Suprapubic skin (tissue), 4 donors: ENCODE measurements at regions not wholly inside any gene's neighbourhood (a gene's known extent, or its start where the extent isn't known, plus 50 kb on each side); places are given as distances from the start of the nearest gene placed in this dataset.

Source experiments
- DNase-seq, 2 donors: peaks; one replicate each; pipeline ENCODE4 v3.0.0-alpha.2; 2019; ENCODE audit warnings: low spot score in 2 of 2
- H3K27ac ChIP-seq: fragments of 200-600 bp; sonication (generic); one replicate; pipeline ENCODE4 v1.5.1; 2019
- H3K27me3 ChIP-seq: fragments of 200-600 bp; sonication (generic); one replicate; pipeline ENCODE4 v1.5.1; 2019
- H3K36me3 ChIP-seq: fragments of 200-600 bp; sonication (generic); one replicate; pipeline ENCODE4 v1.5.1; 2019
- H3K4me1 ChIP-seq: fragments of 200-600 bp; sonication (generic); one replicate; pipeline ENCODE4 v1.5.1; 2019
- H3K4me3 ChIP-seq: fragments of 200-600 bp; sonication (generic); one replicate; pipeline ENCODE4 v1.5.1; 2019; ENCODE audit warnings: mild to moderate bottlenecking
- H3K9me3 ChIP-seq: fragments of 200-600 bp; sonication (generic); one replicate; pipeline ENCODE4 v1.5.1; 2019
- EP300 ChIP-seq: sonication (generic); formaldehyde crosslinking; IDR thresholded peaks from one replicate; pipeline ENCODE4 v1.6.1; 2017; ENCODE audit warnings: antibody characterized with exemption
- POLR2A ChIP-seq, 2 donors: fragments of 450-650 bp; IDR thresholded peaks; one replicate each; pipeline ENCODE4 v1.6.1; 2017; ENCODE audit warnings: antibody characterized with exemption in 2 of 2, mild to moderate bottlenecking in 2 of 2, moderate library complexity in 2 of 2
- POLR2AphosphoS5 ChIP-seq, 3 donors: sonication (generic); formaldehyde crosslinking; IDR thresholded peaks; one replicate each; pipeline ENCODE4 v1.6.1; 2017; ENCODE audit warnings: antibody characterized with exemption in 3 of 3
- WGBS: methylation state at CpG from one replicate; pipeline ENCODE4 v1.1.5; 2018; 5-methylcytosine and 5-hydroxymethylcytosine counted together
- TF ChIP-seq, protein P1 (sequence below), 2 donors: fragments of 200-600 bp in 1 of 2; fragments of 450-650 bp in 1 of 2; sonication (generic) in 1 of 2; IDR thresholded peaks; one replicate each; pipeline ENCODE4 v1.5.1; 2016 to 2019; ENCODE audit warnings: antibody characterized with exemption in 2 of 2, mild to moderate bottlenecking in 1 of 2, moderate library complexity in 1 of 2

DNA sequence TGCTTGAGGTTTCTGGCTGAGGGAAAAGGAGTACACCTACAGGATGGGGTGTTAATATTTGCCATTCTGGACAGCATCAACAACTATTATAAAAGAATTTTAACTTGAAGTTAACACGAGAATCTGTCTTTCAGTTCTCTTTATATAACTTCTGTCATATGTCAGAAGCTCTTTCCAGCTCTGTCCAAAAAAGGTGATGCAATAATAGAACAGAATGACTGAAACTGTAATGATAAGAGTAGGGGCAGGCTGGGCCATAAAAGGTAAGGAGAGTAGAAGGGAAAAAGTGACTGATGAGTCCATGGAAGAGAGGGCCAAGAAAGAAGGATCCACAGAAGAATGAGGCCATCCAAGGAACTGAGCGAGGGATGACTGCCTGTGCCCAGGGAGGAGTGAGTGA lies 966.7 kb upstream of the FBXO33 start:
- no peak for DNase-seq
- no peaks in the 10 kb centered on the region for H3K9me3 ChIP-seq
- WGBS = 71% methylated on average over 2 of the region's 2 CpGs
- TF ChIP-seq, protein P1, sequence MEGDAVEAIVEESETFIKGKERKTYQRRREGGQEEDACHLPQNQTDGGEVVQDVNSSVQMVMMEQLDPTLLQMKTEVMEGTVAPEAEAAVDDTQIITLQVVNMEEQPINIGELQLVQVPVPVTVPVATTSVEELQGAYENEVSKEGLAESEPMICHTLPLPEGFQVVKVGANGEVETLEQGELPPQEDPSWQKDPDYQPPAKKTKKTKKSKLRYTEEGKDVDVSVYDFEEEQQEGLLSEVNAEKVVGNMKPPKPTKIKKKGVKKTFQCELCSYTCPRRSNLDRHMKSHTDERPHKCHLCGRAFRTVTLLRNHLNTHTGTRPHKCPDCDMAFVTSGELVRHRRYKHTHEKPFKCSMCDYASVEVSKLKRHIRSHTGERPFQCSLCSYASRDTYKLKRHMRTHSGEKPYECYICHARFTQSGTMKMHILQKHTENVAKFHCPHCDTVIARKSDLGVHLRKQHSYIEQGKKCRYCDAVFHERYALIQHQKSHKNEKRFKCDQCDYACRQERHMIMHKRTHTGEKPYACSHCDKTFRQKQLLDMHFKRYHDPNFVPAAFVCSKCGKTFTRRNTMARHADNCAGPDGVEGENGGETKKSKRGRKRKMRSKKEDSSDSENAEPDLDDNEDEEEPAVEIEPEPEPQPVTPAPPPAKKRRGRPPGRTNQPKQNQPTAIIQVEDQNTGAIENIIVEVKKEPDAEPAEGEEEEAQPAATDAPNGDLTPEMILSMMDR (IDR thresholded peaks at IDR 0.05) = no peak
- TF ChIP-seq POLR2AphosphoS5 (IDR thresholded peaks at IDR 0.05) (no peak), EP300 (no peak)
- H3K36me3 ChIP-seq = no peaks in the 10 kb centered on the region
- H3K27ac ChIP-seq = no peak overlapping the region
- H3K4me3 ChIP-seq = no peak overlapping the region
- no peaks in the 10 kb centered on the region for H3K27me3 ChIP-seq
- no peaks in the 10 kb centered on the region for H3K4me1 ChIP-seq

DNA sequence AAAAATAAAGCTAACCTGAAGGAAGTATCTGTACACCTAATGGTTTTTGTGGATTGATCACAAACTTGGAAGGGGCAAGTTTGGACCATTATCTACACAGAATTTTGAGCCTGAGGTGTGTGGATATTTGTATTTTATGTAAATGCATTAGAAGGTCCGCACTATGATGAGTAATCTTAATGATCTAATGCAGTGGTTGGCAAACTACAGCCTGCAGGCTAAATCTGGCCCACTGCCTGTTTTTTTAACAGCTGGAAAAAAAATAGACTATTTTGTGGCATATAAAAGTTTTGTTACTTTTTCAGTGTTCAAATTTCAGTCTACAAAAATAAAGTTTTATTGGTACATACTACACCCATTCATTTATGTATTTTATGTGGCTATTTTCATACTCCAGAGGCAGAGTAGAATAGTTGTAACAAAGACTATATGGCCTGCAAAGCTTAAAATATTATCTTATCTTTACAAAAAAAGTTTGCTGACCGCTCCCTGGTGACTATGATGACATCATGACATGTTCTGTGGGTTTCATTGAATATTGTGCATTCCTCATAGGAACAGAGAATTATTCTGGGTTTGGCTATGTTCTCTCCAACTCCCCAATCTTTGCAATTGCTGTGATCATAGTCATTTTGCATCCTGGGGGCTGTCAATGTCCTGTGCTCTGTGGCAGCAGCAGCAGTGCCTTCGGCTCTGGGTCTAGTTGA lies 962.6 kb upstream of the FBXO33 start:
- no peaks in the 10 kb centered on the region for H3K4me1 ChIP-seq
- WGBS = 66% methylated on average over 3 of the region's 3 CpGs
- H3K27me3 ChIP-seq = no peaks in the 10 kb centered on the region
- no peak overlapping the region for H3K4me3 ChIP-seq
- no peaks in the 10 kb centered on the region for H3K36me3 ChIP-seq
- no peak overlapping the region for H3K27ac ChIP-seq
- TF ChIP-seq, protein P1 (IDR thresholded peaks at IDR 0.05) = no peak
- no peak for TF ChIP-seq POLR2A (IDR thresholded peaks at IDR 0.05)
- TF ChIP-seq EP300 = no peak
- TF ChIP-seq POLR2AphosphoS5 (IDR thresholded peaks at IDR 0.05) = no peak
- DNase-seq = no peak
- H3K9me3 ChIP-seq = no peaks in the 10 kb centered on the region

GRCh38 chr14:40393143-40393542 lies 960.9 kb upstream of the FBXO33 start:
- Histone ChIP-seq H3K27ac (no peak overlapping the region), H3K36me3 (no peaks in the 10 kb centered on the region), H3K9me3 (no peaks in the 10 kb centered on the region), H3K4me1 (no peaks in the 10 kb centered on the region), H3K27me3 (no peaks in the 10 kb centered on the region), H3K4me3 (no peak overlapping the region)
- no peak for DNase-seq
- TF ChIP-seq POLR2A (IDR thresholded peaks at IDR 0.05) = no peak
- no peak for TF ChIP-seq POLR2AphosphoS5 (IDR thresholded peaks at IDR 0.05)
- TF ChIP-seq EP300 = no peak
- TF ChIP-seq, protein P1 (IDR thresholded peaks at IDR 0.05) = no peak

GRCh38 chr14:40386433-40386832 lies 954.2 kb upstream of the FBXO33 start:
- 88% methylated on average over 1 of the region's 1 CpG for WGBS
- TF ChIP-seq POLR2A (IDR thresholded peaks at IDR 0.05) = no peak
- TF ChIP-seq, protein P1 (IDR thresholded peaks at IDR 0.05) = no peak
- TF ChIP-seq EP300 = no peak
- TF ChIP-seq POLR2AphosphoS5 (IDR thresholded peaks at IDR 0.05) = no peak
- H3K9me3 ChIP-seq = no peaks in the 10 kb centered on the region
- H3K27me3 ChIP-seq = no peaks in the 10 kb centered on the region
- H3K4me3 ChIP-seq = no peak overlapping the region
- no peaks in the 10 kb centered on the region for H3K36me3 ChIP-seq
- no peak for DNase-seq
- H3K4me1 ChIP-seq = no peaks in the 10 kb centered on the region
- no peak overlapping the region for H3K27ac ChIP-seq

DNA sequence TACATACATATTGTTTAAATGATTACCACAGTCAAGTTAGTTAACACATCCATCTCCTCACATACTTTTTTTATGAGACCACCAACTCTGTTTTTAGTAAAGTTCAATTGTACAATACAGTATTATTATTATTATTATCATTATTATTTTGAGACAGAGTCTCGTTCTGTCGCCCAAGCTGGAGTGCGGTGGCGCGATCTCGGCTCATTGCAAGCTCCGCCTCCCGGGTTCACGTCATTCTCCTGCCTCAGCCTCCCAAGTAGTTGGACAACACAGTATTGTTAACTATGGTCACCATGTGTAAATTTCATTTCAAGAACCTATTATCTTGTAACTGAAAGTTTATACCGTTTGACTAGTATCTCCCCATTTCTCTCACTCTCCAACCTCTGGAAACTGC lies 942.0 kb upstream of the FBXO33 start:
- 96% methylated on average over 10 of the region's 10 CpGs for WGBS
- H3K4me1 ChIP-seq = no peaks in the 10 kb centered on the region
- TF ChIP-seq, protein P1 (IDR thresholded peaks at IDR 0.05) = no peak
- TF ChIP-seq EP300 (no peak), POLR2AphosphoS5 (IDR thresholded peaks at IDR 0.05) (no peak), POLR2A (IDR thresholded peaks at IDR 0.05) (no peak)
- no peak for DNase-seq
- no peaks in the 10 kb centered on the region for H3K9me3 ChIP-seq
- H3K36me3 ChIP-seq = no peaks in the 10 kb centered on the region
- no peak overlapping the region for H3K4me3 ChIP-seq
- no peak overlapping the region for H3K27ac ChIP-seq
- no peaks in the 10 kb centered on the region for H3K27me3 ChIP-seq
